Endothelial cell of umbilical vein (primary cell): ENCODE measurements at regions not wholly inside any gene's neighbourhood (a gene's known extent, or its start where the extent isn't known, plus 50 kb on each side); places are given as distances from the start of the nearest gene placed in this dataset.

Experiments
- BruUV-seq: library from RNA; stranded (reverse); fragments of 400-500 nt; replicated peaks from 2 replicates; lab custom pipeline; 2021; lab: Mats Ljungman, UMichigan
- CTCF ChIA-PET: fragments of 300-600, 350-600 bp; sonication (Branson Sonifier 250); formaldehyde crosslinking; loops from one replicate; lab custom pipeline; 2021; ENCODE audit warnings: antibody characterized with exemption, inconsistent platforms; lab: Charles Lee
- POLR2A ChIA-PET: fragments of 300-600, 350-600 bp; sonication (Branson Sonifier 250); formaldehyde crosslinking; loops from one replicate; lab custom pipeline; 2021; ENCODE audit warnings: antibody characterized with exemption, inconsistent platforms; lab: Charles Lee
- DNase-seq: peaks from one replicate; pipeline ENCODE4 v3.0.0-alpha.2; 2011; ENCODE audit warnings: low read depth, low spot score
- FAIRE-seq: peaks from 2 replicates; lab custom pipeline; 2011; peaks lifted over from hg19 to GRCh38; lab: Jason Lieb, UNC
- H2AFZ ChIP-seq: 2 replicates; pipeline ENCODE4 v1.6.0; 2012; ENCODE audit warnings: low read depth, low read length, control low read depth, inconsistent platforms
- H3K27ac ChIP-seq: 2 replicates; pipeline ENCODE4 v1.5.1; 2011; ENCODE audit warnings: low read depth, mild to moderate bottlenecking, control low read depth, low read length, moderate library complexity; ENCODE audit not compliant: insufficient read depth
- H3K27me3 ChIP-seq, 2 experiments: 2 replicates each; pipeline versions ENCODE4 v1.6.0 to v1.6.1; 2011; ENCODE audit warnings: low read length in 2 of 2, mixed read lengths in 1 of 2; ENCODE audit not compliant: control insufficient read depth in 2 of 2, insufficient read depth in 2 of 2
- H3K36me3 ChIP-seq, 2 experiments: 2 replicates in 1 of 2; 3 replicates in 1 of 2; pipeline ENCODE4 v1.5.1; 2011; ENCODE audit warnings: low read length in 2 of 2, mild to moderate bottlenecking in 1 of 2, moderate library complexity in 1 of 2; ENCODE audit not compliant: control insufficient read depth in 2 of 2, insufficient read depth in 2 of 2; ENCODE audit errors: extremely low read depth in 1 of 2
- H3K4me1 ChIP-seq: 3 replicates; pipeline ENCODE4 v1.5.1; 2011; ENCODE audit warnings: mild to moderate bottlenecking, low read length; ENCODE audit not compliant: control insufficient read depth, insufficient read depth; ENCODE audit errors: extremely low read depth
- H3K4me2 ChIP-seq: 2 replicates; pipeline ENCODE4 v1.6.1; 2011; ENCODE audit warnings: low read length, control low read depth, mixed read lengths; ENCODE audit not compliant: insufficient read depth
- H3K4me3 ChIP-seq, 3 experiments: fragments of 200-600 bp in 1 of 3; sonication (generic), shearing (Covaris generic) in 1 of 3; replicated peaks in 1 of 3; 2 replicates each; pipeline ENCODE4 v1.5.1; 2011 to 2016; ENCODE audit warnings: control low read depth in 3 of 3, low read length in 3 of 3, mild to moderate bottlenecking in 2 of 3, inconsistent platforms in 1 of 3, low read depth in 1 of 3, moderate library complexity in 1 of 3; ENCODE audit not compliant: insufficient read depth in 1 of 3
- H3K79me2 ChIP-seq: 2 replicates; pipeline ENCODE4 v1.6.0; 2012; ENCODE audit warnings: low read length, inconsistent platforms; ENCODE audit not compliant: control insufficient read depth, insufficient read depth
- H3K9ac ChIP-seq: replicated peaks from 2 replicates; pipeline ENCODE3; 2011; ENCODE audit warnings: low read length, control low read depth; ENCODE audit not compliant: insufficient read depth; ENCODE audit errors: extremely low read depth
- H3K9me1 ChIP-seq: replicated peaks from 3 replicates; pipeline ENCODE4 v1.6.0; 2011; ENCODE audit warnings: mild to moderate bottlenecking, low read length; ENCODE audit not compliant: control insufficient read depth, insufficient read depth; ENCODE audit errors: extremely low read depth
- H3K9me3 ChIP-seq: replicated peaks from 2 replicates; pipeline ENCODE4 v1.5.1; 2012; ENCODE audit warnings: low read length, inconsistent platforms; ENCODE audit not compliant: control insufficient read depth, insufficient read depth
- H4K20me1 ChIP-seq: replicated peaks from 2 replicates; pipeline ENCODE3; 2011; ENCODE audit warnings: mild to moderate bottlenecking, low read length; ENCODE audit not compliant: control insufficient read depth, insufficient read depth; ENCODE audit errors: extremely low read depth
- CTCF ChIP-seq, 2 donors: IDR thresholded peaks; 1 replicate in 1 of 2; 2 replicates in 1 of 2; pipeline ENCODE4 v1.5.1; 2011; ENCODE audit warnings: low read length in 2 of 2, mild to moderate bottlenecking in 2 of 2, moderate library complexity in 2 of 2, control low read depth in 1 of 2, inconsistent platforms in 1 of 2, low read depth in 1 of 2; ENCODE audit not compliant: insufficient read depth in 1 of 2; ENCODE audit errors: extremely low read depth in 1 of 2
- EZH2 ChIP-seq: IDR thresholded peaks from 2 replicates; pipeline ENCODE4 v1.6.1; 2012; ENCODE audit warnings: borderline replicate concordance, low read depth, mild to moderate bottlenecking, moderate library complexity, low read length, inconsistent platforms; ENCODE audit not compliant: severe bottlenecking
- FOS ChIP-seq: IDR thresholded peaks from 2 replicates; pipeline ENCODE4 v1.6.1; 2011; ENCODE audit warnings: mild to moderate bottlenecking, low read length, moderate library complexity, borderline replicate concordance; ENCODE audit not compliant: insufficient read depth
- GATA2 ChIP-seq: IDR thresholded peaks from 2 replicates; pipeline ENCODE4 v1.7.0; 2011; ENCODE audit warnings: low read depth, mild to moderate bottlenecking, moderate library complexity, mixed read lengths, low read length; ENCODE audit not compliant: insufficient read length, insufficient read depth
- JUN ChIP-seq: IDR thresholded peaks from 2 replicates; pipeline ENCODE4 v1.6.1; 2011; ENCODE audit warnings: borderline replicate concordance, low read depth; ENCODE audit not compliant: insufficient read length, insufficient read depth
- MAX ChIP-seq: IDR thresholded peaks from 2 replicates; pipeline ENCODE4 v1.6.1; 2011; ENCODE audit not compliant: insufficient read depth, insufficient read length
- MYC ChIP-seq: IDR thresholded peaks from one replicate; pipeline ENCODE4 v1.6.1; 2011; ENCODE audit warnings: mild to moderate bottlenecking, low read depth, low read length
- POLR2A ChIP-seq: IDR thresholded peaks from 2 replicates; pipeline ENCODE4 v1.6.1; 2012; ENCODE audit warnings: low read depth, mild to moderate bottlenecking, control low read depth, low read length
- POLR2AphosphoS5 ChIP-seq: IDR thresholded peaks from 2 replicates; pipeline ENCODE4 v1.6.1; 2012; ENCODE audit warnings: low read depth, mild to moderate bottlenecking, control low read depth, low read length, moderate library complexity; ENCODE audit not compliant: insufficient read depth
- dilution Hi-C: fragments of 300-500 bp; cut with MboI; formaldehyde crosslinking; loops from one replicate; pipeline ENCODE4 v1.15.0; 2019; ENCODE audit warnings: low sequenced_read_pairs; ENCODE audit not compliant: extremely low pct_ligation_motif_present
- intact Hi-C: fragments of 100-400 bp; cut with micrococcal nuclease; formaldehyde crosslinking; loops from one replicate; pipeline ENCODE4 v1.10.0; 2022

- Histone ChIP-seq H3K36me3 (no peaks in the 10 kb centered on the region), H3K9me3 (no peaks in the 10 kb centered on the region), H2AFZ (no peak overlapping the region), H4K20me1 (no peaks in the 10 kb centered on the region), H3K4me1 (no peaks in the 10 kb centered on the region), H3K4me2 (no peak overlapping the region), H3K79me2 (no peaks in the 10 kb centered on the region), H3K27ac (no peak overlapping the region), H3K9ac (no peak overlapping the region), H3K27me3 (no peaks in the 10 kb centered on the region), H3K4me3 (no peak overlapping the region), H3K9me1 (no peaks in the 10 kb centered on the region)
- BruUV-seq: no TSS peak
- DNase-seq (no peak), FAIRE-seq (no peak)
- ChIA-PET POLR2A (no interaction called here), CTCF (no interaction called here)
- TF ChIP-seq CTCF (IDR thresholded peaks at IDR 0.05; ENCODE audit: extremely low read depth in 1 of 2, insufficient read depth in 1 of 2, low read depth in 1 of 2, low read length in 2 of 2): no peak
- no peak for TF ChIP-seq MAX
- TF ChIP-seq JUN: no peak
- no peak for TF ChIP-seq FOS
- TF ChIP-seq MYC: no peak
- TF ChIP-seq POLR2AphosphoS5: no peak
- no peak for TF ChIP-seq POLR2A
- no peak for TF ChIP-seq EZH2
- TF ChIP-seq GATA2: no peak
- intact Hi-C loops: no loop called here
- dilution Hi-C loops: no loop called here
Observed at GRCh38 chrX:36927712-36928111, 80.5 kb upstream of the FAM47C start.
